ENCODE measurements at regions not wholly inside any gene's neighbourhood (a gene's known extent, or its start where the extent isn't known, plus 50 kb on each side); places are given as distances from the start of the nearest gene placed in this dataset.

DNA sequence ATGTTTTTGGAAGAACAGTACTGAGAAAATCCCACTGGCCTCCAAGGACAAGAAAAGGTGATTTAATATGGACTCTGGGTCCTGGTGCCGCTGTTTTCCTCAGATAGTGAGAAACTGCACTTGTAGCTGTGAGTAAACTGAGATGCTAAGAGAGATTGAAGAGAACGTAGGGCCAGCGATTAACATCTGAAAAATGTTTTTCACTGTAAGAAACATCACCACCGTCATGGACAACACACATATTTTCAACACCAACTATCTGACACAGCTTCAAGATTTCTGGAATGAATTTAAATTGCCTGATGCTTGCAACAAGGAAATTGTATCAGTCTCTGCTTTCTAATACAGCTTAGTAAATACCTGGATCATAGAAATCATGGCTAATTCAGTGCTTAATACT, 158.2 kb upstream of the SMIM31 start:
- H4K20me1 ChIP-seq (ENCODE audit: insufficient read depth, low read length): no peaks in the 10 kb centered on the region
- no peak overlapping the region for H2AFZ ChIP-seq (ENCODE audit: insufficient read depth, low read depth, low read length, poor library complexity, severe bottlenecking)
- no peak overlapping the region for H3K4me3 ChIP-seq (replicated peaks in 1 of 3; ENCODE audit: low read depth in 2 of 3, low read length in 3 of 3)
- no peaks in the 10 kb centered on the region for H3K79me2 ChIP-seq (ENCODE audit: insufficient read depth, low read length)
- no peaks in the 10 kb centered on the region for H3K4me1 ChIP-seq (ENCODE audit: control insufficient read depth in 1 of 2, insufficient read depth in 2 of 2, low read length in 2 of 2)
- no peak overlapping the region for H3K4me2 ChIP-seq (replicated peaks; ENCODE audit: extremely low read depth, low read length, poor library complexity, severe bottlenecking)
- TF ChIP-seq, protein P1, sequence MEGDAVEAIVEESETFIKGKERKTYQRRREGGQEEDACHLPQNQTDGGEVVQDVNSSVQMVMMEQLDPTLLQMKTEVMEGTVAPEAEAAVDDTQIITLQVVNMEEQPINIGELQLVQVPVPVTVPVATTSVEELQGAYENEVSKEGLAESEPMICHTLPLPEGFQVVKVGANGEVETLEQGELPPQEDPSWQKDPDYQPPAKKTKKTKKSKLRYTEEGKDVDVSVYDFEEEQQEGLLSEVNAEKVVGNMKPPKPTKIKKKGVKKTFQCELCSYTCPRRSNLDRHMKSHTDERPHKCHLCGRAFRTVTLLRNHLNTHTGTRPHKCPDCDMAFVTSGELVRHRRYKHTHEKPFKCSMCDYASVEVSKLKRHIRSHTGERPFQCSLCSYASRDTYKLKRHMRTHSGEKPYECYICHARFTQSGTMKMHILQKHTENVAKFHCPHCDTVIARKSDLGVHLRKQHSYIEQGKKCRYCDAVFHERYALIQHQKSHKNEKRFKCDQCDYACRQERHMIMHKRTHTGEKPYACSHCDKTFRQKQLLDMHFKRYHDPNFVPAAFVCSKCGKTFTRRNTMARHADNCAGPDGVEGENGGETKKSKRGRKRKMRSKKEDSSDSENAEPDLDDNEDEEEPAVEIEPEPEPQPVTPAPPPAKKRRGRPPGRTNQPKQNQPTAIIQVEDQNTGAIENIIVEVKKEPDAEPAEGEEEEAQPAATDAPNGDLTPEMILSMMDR (IDR thresholded peaks at IDR 0.05): no peak
- no peaks in the 10 kb centered on the region for H3K27me3 Mint-ChIP-seq (ENCODE audit: low read depth in 3 of 3)
- no peak for DNase-seq
- no peaks in the 10 kb centered on the region for H3K36me3 ChIP-seq (replicated peaks in 1 of 2; ENCODE audit: control insufficient read depth in 1 of 2, insufficient read depth in 2 of 2, low read length in 2 of 2)
- no peaks in the 10 kb centered on the region for H3K36me3 Mint-ChIP-seq
- H3K9ac ChIP-seq (ENCODE audit: insufficient read depth, low read length, poor library complexity, severe bottlenecking): no peak overlapping the region
- H3K9me3 ChIP-seq (replicated peaks in 1 of 2; ENCODE audit: control insufficient read depth in 1 of 2, insufficient read depth in 1 of 2, low read length in 2 of 2): peaks cover 0 to 2% of the 10 kb centered on the region in 2 donors
- intact Hi-C loops (cut with micrococcal nuclease): no loop called here
- no peak overlapping the region for H3K4me3 Mint-ChIP-seq
- no peak overlapping the region for H3K27ac Mint-ChIP-seq
- no peaks in the 10 kb centered on the region for H3K4me1 Mint-ChIP-seq
- H3K9me3 Mint-ChIP-seq: peaks cover 0 to 16% (median 2%) of the 10 kb centered on the region in 7 donors
- H3K27me3 ChIP-seq (ENCODE audit: control insufficient read depth in 2 of 2, insufficient read depth in 2 of 2, low read length in 2 of 2): no peaks in the 10 kb centered on the region
- WGBS (ENCODE audit: insufficient coverage): 60% methylated on average over 1 of the region's 4 CpGs
- no peak overlapping the region for H3K27ac ChIP-seq (ENCODE audit: low read depth in 1 of 2, low read length in 2 of 2)

DNA sequence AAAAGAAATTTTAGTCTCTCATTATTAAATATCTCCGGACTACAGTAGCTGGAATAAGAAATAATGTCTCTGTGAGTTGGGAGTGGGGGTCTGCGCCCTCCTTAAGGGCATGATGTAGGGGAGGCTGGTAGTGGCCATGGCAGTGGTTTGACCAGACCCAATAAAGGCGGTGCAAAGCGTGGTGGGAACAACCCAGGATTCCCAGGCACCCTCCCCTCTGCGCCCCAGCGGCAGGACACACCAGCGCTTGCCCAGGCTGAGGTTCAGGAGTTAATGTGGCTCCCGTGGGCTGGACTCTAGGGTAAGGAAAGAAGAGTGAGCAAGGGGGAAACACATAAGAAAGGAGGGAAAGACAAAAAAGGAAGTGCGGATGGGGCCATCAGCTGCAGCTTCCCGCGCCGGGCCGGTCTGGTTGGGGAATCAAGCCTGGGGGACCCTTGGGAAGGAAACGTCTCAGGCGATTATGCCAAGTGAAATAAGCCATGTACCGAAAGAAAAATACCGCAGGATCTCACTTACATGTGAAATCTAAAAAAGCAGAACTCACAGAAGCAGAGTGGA, 157.5 kb upstream of the SMIM31 start:
- Histone ChIP-seq H3K4me2 (replicated peaks; ENCODE audit: extremely low read depth, low read length, poor library complexity, severe bottlenecking) (no peak overlapping the region), H3K9me3 (replicated peaks in 1 of 2; ENCODE audit: control insufficient read depth in 1 of 2, insufficient read depth in 1 of 2, low read length in 2 of 2) (peaks cover 0 to 5% of the 10 kb centered on the region in 2 donors), H3K4me1 (ENCODE audit: control insufficient read depth in 1 of 2, insufficient read depth in 2 of 2, low read length in 2 of 2) (no peaks in the 10 kb centered on the region), H3K27ac (ENCODE audit: low read depth in 1 of 2, low read length in 2 of 2) (no peak overlapping the region), H3K36me3 (replicated peaks in 1 of 2; ENCODE audit: control insufficient read depth in 1 of 2, insufficient read depth in 2 of 2, low read length in 2 of 2) (no peaks in the 10 kb centered on the region), H3K4me3 (replicated peaks in 1 of 3; ENCODE audit: low read depth in 2 of 3, low read length in 3 of 3) (no peak overlapping the region), H3K9ac (ENCODE audit: insufficient read depth, low read length, poor library complexity, severe bottlenecking) (no peak overlapping the region), H2AFZ (ENCODE audit: insufficient read depth, low read depth, low read length, poor library complexity, severe bottlenecking) (no peak overlapping the region), H4K20me1 (ENCODE audit: insufficient read depth, low read length) (no peaks in the 10 kb centered on the region), H3K27me3 (ENCODE audit: control insufficient read depth in 2 of 2, insufficient read depth in 2 of 2, low read length in 2 of 2) (no peaks in the 10 kb centered on the region), H3K79me2 (ENCODE audit: insufficient read depth, low read length) (no peaks in the 10 kb centered on the region)
- DNase-seq: no peak
- WGBS (ENCODE audit: insufficient coverage): 82% methylated on average over 12 of the region's 17 CpGs
- Mint-ChIP-seq H3K27me3 (ENCODE audit: low read depth in 3 of 3) (no peaks in the 10 kb centered on the region), H3K27ac (no peak overlapping the region), H3K4me1 (no peaks in the 10 kb centered on the region), H3K9me3 (peaks cover 0 to 18% (median 2%) of the 10 kb centered on the region in 7 donors), H3K4me3 (no peak overlapping the region), H3K36me3 (no peaks in the 10 kb centered on the region)
- intact Hi-C loops (cut with micrococcal nuclease): no loop called here
- TF ChIP-seq, protein P1 (IDR thresholded peaks at IDR 0.05): no peak

Data from CD14-positive monocyte (primary cell).